H1 (cell line): ENCODE measurements at regions not wholly inside any gene's neighbourhood (a gene's known extent, or its start where the extent isn't known, plus 50 kb on each side); places are given as distances from the start of the nearest gene placed in this dataset.

Experiments used
- CTCF ChIA-PET: fragments of 300-600 bp; sonication (Branson Sonifier 250); formaldehyde crosslinking; loops from one replicate; lab custom pipeline; 2021; ENCODE audit not compliant: partially characterized antibody; lab: Charles Lee
- POLR2A ChIA-PET: fragments of 300-600 bp; sonication (Branson Sonifier 250); formaldehyde crosslinking; loops from one replicate; lab custom pipeline; 2021; ENCODE audit warnings: inconsistent platforms; ENCODE audit not compliant: partially characterized antibody; lab: Charles Lee
- DNase-seq, 2 experiments: peaks; one replicate each; pipeline versions ENCODE4 v3.0.0 to v3.0.0-alpha.2; 2010 to 2022; ENCODE audit warnings: low spot score in 2 of 2, low read depth in 1 of 2, mixed read lengths in 1 of 2
- FAIRE-seq: peaks from 2 replicates; lab custom pipeline; 2011; peaks lifted over from hg19 to GRCh38; lab: Jason Lieb, UNC
- H2AFZ ChIP-seq: 2 replicates; pipeline ENCODE4 v1.8.1; 2012; ENCODE audit warnings: low read length, inconsistent platforms
- H2AK5ac ChIP-seq: 2 replicates; pipeline ENCODE4 v1.6.1; 2013; ENCODE audit warnings: low read depth, low read length
- H2BK120ac ChIP-seq: replicated peaks from 2 replicates; pipeline ENCODE3; 2013; ENCODE audit warnings: low read depth, low read length, inconsistent platforms
- H2BK12ac ChIP-seq: 2 replicates; pipeline ENCODE4 v1.6.1; 2013; ENCODE audit warnings: low read depth, low read length
- H2BK15ac ChIP-seq: 2 replicates; pipeline ENCODE4 v1.6.1; 2013; ENCODE audit warnings: low read length
- H2BK20ac ChIP-seq: 2 replicates; pipeline ENCODE4 v1.6.1; 2013; ENCODE audit warnings: low read length
- H2BK5ac ChIP-seq: 2 replicates; pipeline ENCODE4 v1.6.1; 2013; ENCODE audit warnings: low read depth, low read length
- H3K14ac ChIP-seq: 2 replicates; pipeline ENCODE4 v1.6.1; 2013; ENCODE audit warnings: inconsistent platforms; ENCODE audit not compliant: insufficient read length
- H3K18ac ChIP-seq: 2 replicates; pipeline ENCODE4 v1.6.1; 2013; ENCODE audit warnings: low read length; ENCODE audit errors: extremely low read depth
- H3K23ac ChIP-seq: 2 replicates; pipeline ENCODE4 v1.6.1; 2013; ENCODE audit warnings: inconsistent platforms; ENCODE audit not compliant: insufficient read length
- H3K23me2 ChIP-seq: 2 replicates; pipeline ENCODE4 v1.6.1; 2013; ENCODE audit warnings: low read depth, low read length
- H3K27ac ChIP-seq: 2 replicates; pipeline ENCODE4 v1.6.1; 2011; ENCODE audit warnings: low read depth, low read length, inconsistent platforms
- H3K27me3 ChIP-seq, 4 experiments: replicated peaks in 1 of 4; 1 replicate in 1 of 4; 2 replicates in 3 of 4; pipeline versions ENCODE4 v1.6.1 to v1.8.1; 2011 to 2013; ENCODE audit warnings: low read length in 3 of 4, mild to moderate bottlenecking in 3 of 4, inconsistent platforms in 2 of 4, mixed read lengths in 2 of 4, moderate library complexity in 1 of 4; ENCODE audit not compliant: control insufficient read depth in 3 of 4, insufficient read depth in 3 of 4; ENCODE audit errors: extremely low read depth in 1 of 4
- H3K36me3 ChIP-seq, 4 experiments: 2 replicates each; pipeline versions ENCODE4 v1.6.1 to v1.8.1; 2011 to 2013; ENCODE audit warnings: mild to moderate bottlenecking in 4 of 4, low read length in 3 of 4, moderate library complexity in 2 of 4, control low read depth in 1 of 4, inconsistent platforms in 1 of 4; ENCODE audit not compliant: insufficient read depth in 4 of 4, control insufficient read depth in 2 of 4
- H3K4ac ChIP-seq: replicated peaks from 2 replicates; pipeline ENCODE3; 2013; ENCODE audit warnings: low read length, low read depth, mixed read lengths, inconsistent platforms; ENCODE audit not compliant: insufficient read length
- H3K4me1 ChIP-seq, 4 experiments: replicated peaks in 1 of 4; 1 replicate in 1 of 4; 2 replicates in 3 of 4; pipeline versions ENCODE4 v1.6.1 to v1.8.1; 2011 to 2013; ENCODE audit warnings: low read length in 3 of 4, inconsistent platforms in 2 of 4, mixed read lengths in 1 of 4; ENCODE audit not compliant: insufficient read depth in 4 of 4, control insufficient read depth in 3 of 4
- H3K4me2 ChIP-seq, 2 experiments: 2 replicates each; pipeline versions ENCODE4 v1.6.1 to v1.8.1; 2011 to 2013; ENCODE audit warnings: low read depth in 2 of 2, low read length in 2 of 2, control low read depth in 1 of 2, inconsistent platforms in 1 of 2, mild to moderate bottlenecking in 1 of 2; ENCODE audit not compliant: insufficient read depth in 1 of 2
- H3K4me3 ChIP-seq, 4 experiments: fragments of 200-600, 300-600 bp in 1 of 4; sonication (generic), shearing (Covaris generic), sonication (Bioruptor Twin) in 1 of 4; 2 replicates each; pipeline versions ENCODE4 v1.5.1 to v1.8.1; 2011 to 2016; ENCODE audit warnings: low read length in 4 of 4, low read depth in 3 of 4, control low read depth in 2 of 4, inconsistent platforms in 2 of 4, mild to moderate bottlenecking in 2 of 4, mixed read lengths in 1 of 4, moderate library complexity in 1 of 4; ENCODE audit not compliant: insufficient read depth in 2 of 4; ENCODE audit errors: extremely low read depth in 1 of 4
- H3K56ac ChIP-seq: replicated peaks from 2 replicates; pipeline ENCODE3; 2013; ENCODE audit warnings: low read depth, mild to moderate bottlenecking, mixed read lengths, low read length, inconsistent platforms; ENCODE audit not compliant: insufficient read length
- H3K79me1 ChIP-seq: 2 replicates; pipeline ENCODE4 v1.6.1; 2013; ENCODE audit warnings: low read depth, low read length, control low read depth
- H3K79me2 ChIP-seq, 2 experiments: 2 replicates each; pipeline versions ENCODE4 v1.6.1 to v1.8.1; 2012 to 2013; ENCODE audit warnings: low read length in 2 of 2, mild to moderate bottlenecking in 2 of 2, inconsistent platforms in 1 of 2; ENCODE audit not compliant: insufficient read depth in 2 of 2, control insufficient read depth in 1 of 2
- H3K9ac ChIP-seq, 4 experiments: replicated peaks in 1 of 4; 1 replicate in 1 of 4; 2 replicates in 3 of 4; pipeline versions ENCODE4 v1.6.1 to v1.8.1; 2011 to 2013; ENCODE audit warnings: low read depth in 3 of 4, low read length in 3 of 4, control low read depth in 2 of 4, mild to moderate bottlenecking in 2 of 4, moderate library complexity in 2 of 4, inconsistent platforms in 1 of 4; ENCODE audit errors: extremely low read depth in 1 of 4
- H3K9me3 ChIP-seq, 2 experiments: 2 replicates each; pipeline versions ENCODE4 v1.6.1 to v1.8.1; 2012 to 2013; ENCODE audit warnings: mild to moderate bottlenecking in 2 of 2, moderate library complexity in 2 of 2, control low read depth in 1 of 2, inconsistent platforms in 1 of 2, low read depth in 1 of 2, low read length in 1 of 2, mixed read lengths in 1 of 2; ENCODE audit not compliant: insufficient read depth in 2 of 2
- H4K20me1 ChIP-seq, 2 experiments: replicated peaks in 1 of 2; 2 replicates each; pipeline versions ENCODE3 to v1.8.1; 2011 to 2013; ENCODE audit warnings: inconsistent platforms in 2 of 2, low read length in 2 of 2, mild to moderate bottlenecking in 1 of 2; ENCODE audit not compliant: insufficient read depth in 2 of 2, control insufficient read depth in 1 of 2
- H4K5ac ChIP-seq: 2 replicates; pipeline ENCODE4 v1.6.1; 2013; ENCODE audit warnings: low read length, low read depth, mixed read lengths, inconsistent platforms; ENCODE audit not compliant: insufficient read length
- H4K8ac ChIP-seq: 2 replicates; pipeline ENCODE4 v1.8.0; 2013; ENCODE audit warnings: mild to moderate bottlenecking, moderate library complexity, low read length, inconsistent platforms; ENCODE audit not compliant: insufficient read depth; ENCODE audit errors: extremely low read depth
- H4K91ac ChIP-seq: replicated peaks from 2 replicates; pipeline ENCODE3; 2013; ENCODE audit warnings: low read length, mixed read lengths, inconsistent platforms; ENCODE audit not compliant: insufficient read length
- FOSL1 ChIP-seq: IDR thresholded peaks from 2 replicates; pipeline ENCODE4 v1.6.1; 2011; ENCODE audit warnings: mild to moderate bottlenecking, low read depth, low read length, moderate library complexity; ENCODE audit not compliant: insufficient read depth
- RXRA ChIP-seq: IDR thresholded peaks from 2 replicates; pipeline ENCODE4 v1.6.1; 2011; ENCODE audit warnings: low read depth, mild to moderate bottlenecking, low read length, moderate library complexity; ENCODE audit not compliant: insufficient read depth
- SIX5 ChIP-seq: IDR thresholded peaks from 2 replicates; pipeline ENCODE4 v1.6.1; 2011; ENCODE audit warnings: mild to moderate bottlenecking, low read depth, low read length
- SP2 ChIP-seq: IDR thresholded peaks from 2 replicates; pipeline ENCODE4 v1.6.1; 2012; ENCODE audit warnings: mild to moderate bottlenecking, low read length, inconsistent platforms
- TEAD4 ChIP-seq: IDR thresholded peaks from 2 replicates; pipeline ENCODE4 v1.6.1; 2012; ENCODE audit warnings: low read depth, low read length, inconsistent platforms, mixed read lengths
- WGBS, 2 experiments: shearing (Covaris generic) in 1 of 2; methylation state at CpG; one replicate each; pipeline versions ENCODE4 v1.1.6 to v1.1.7; 2013 to 2015; ENCODE audit warnings: low lambda C conversion rate in 2 of 2, mixed read lengths in 2 of 2, inconsistent platforms in 1 of 2, low coverage in 1 of 2, missing lambda C conversion rate in 1 of 2; ENCODE audit not compliant: insufficient replicate concordance in 2 of 2, insufficient coverage in 1 of 2, insufficient read length in 1 of 2; ENCODE audit errors: extremely low coverage in 1 of 2, missing lambda C conversion rate in 1 of 2; 5-methylcytosine and 5-hydroxymethylcytosine counted together

DNA sequence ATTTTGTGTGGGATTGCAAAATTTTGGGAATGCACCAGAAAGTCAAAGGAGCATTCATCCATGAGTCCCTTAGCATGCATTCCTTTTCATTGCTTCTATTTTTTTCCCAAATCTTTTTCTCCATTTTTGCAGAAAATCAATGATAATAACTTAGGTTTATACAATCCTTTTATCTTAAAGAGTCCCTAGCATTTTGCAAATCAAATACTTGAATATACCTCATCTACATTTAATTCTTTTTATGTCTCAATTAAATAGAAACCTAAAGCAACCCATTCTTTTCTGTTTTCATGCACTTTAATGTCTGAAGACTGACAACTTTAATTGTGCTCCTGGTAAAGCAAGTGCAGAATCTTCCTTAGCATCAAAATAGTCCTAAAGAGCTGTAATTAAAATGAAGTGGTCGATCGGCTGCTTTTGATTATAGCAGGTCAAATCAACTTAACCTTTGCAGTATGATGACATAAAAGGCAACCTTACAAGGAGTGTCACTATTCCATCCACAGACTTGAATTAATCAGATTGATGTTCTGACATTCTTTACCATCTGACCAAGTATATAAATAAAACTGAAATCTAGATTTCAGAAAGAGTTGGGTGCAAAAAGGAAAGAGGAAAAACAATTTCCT is 168.4 kb downstream of the ALG10B start:
- Histone ChIP-seq H4K91ac (no peak overlapping the region), H4K5ac (no peak overlapping the region), H4K8ac (no peak overlapping the region), H3K18ac (no peak overlapping the region), H2BK120ac (no peak overlapping the region), H3K23ac (no peak overlapping the region), H3K4me2 (peak overlapping the region; percentile 2 to 32; a peak in 2 of 4 replicates), H3K9ac (no peak overlapping the region), H3K27ac (no peak overlapping the region), H3K23me2 (no peaks in the 10 kb centered on the region), H2BK12ac (no peak overlapping the region), H3K27me3 (no peaks in the 10 kb centered on the region; a peak in 1 of 7 replicates), H3K79me1 (no peaks in the 10 kb centered on the region), H2BK20ac (no peak overlapping the region), H3K4me3 (peak overlapping the region in 1 of 4 experiments; percentile 31; a peak in 1 of 8 replicates), H2BK5ac (no peak overlapping the region), H3K9me3 (no peaks in the 10 kb centered on the region; a peak in 1 of 4 replicates), H3K4me1 (peaks cover 0 to 12% (median 3%) of the 10 kb centered on the region in 4 experiments; a peak in 4 of 7 replicates), H2AFZ (no peak overlapping the region), H3K56ac (no peak overlapping the region), H3K14ac (no peak overlapping the region), H3K4ac (no peak overlapping the region), H3K79me2 (no peaks in the 10 kb centered on the region), H3K36me3 (no peaks in the 10 kb centered on the region), H4K20me1 (no peaks in the 10 kb centered on the region), H2BK15ac (no peak overlapping the region), H2AK5ac (no peak overlapping the region)
- 41% methylated on average over 2 of the region's 2 CpGs; no CpG with 5 or more reads in 1 of the 2 experiments for WGBS, 2 experiments
- FAIRE-seq (no peak), DNase-seq (no peak)
- TF ChIP-seq FOSL1 (no peak), SIX5 (no peak), SP2 (no peak), TEAD4 (no peak), RXRA (no peak)
- CTCF ChIA-PET: no interaction called here
- POLR2A ChIA-PET: no interaction called here
